ENCODE measurements at regions not wholly inside any gene's neighbourhood (a gene's known extent, or its start where the extent isn't known, plus 50 kb on each side); places are given as distances from the start of the nearest gene placed in this dataset.

DNA sequence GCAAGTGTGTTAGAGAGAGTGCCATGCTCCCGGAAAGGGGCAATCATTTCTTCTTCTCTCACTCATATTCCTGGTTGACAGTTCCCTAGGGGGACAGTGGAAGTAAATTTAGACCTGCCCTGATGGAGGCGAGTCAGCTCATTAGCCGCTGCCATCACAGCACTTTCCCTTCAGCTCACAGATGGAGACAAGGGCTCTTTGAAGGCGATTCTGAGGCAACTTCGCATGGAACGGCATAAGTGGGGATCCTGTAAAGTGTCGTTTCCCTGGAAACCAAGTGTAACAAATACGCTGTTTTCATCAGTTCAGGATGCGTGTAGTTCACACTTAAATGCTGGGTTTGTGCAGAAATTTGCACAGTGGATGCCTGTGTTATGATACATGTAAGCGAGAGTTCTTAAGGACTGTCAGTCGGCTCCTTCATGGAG, 114.5 kb upstream of the TMPRSS15 start:
- Histone ChIP-seq H3K27me3 (ENCODE audit: insufficient read depth, low read length) (no peaks in the 10 kb centered on the region), H3K4me1 (ENCODE audit: insufficient read depth, low read length) (no peaks in the 10 kb centered on the region), H3K27ac (ENCODE audit: low read depth, low read length) (no peak overlapping the region), H3K4me3 (ENCODE audit: low read length) (no peak overlapping the region), H3K9ac (ENCODE audit: low read depth, low read length) (no peak overlapping the region), H3K36me3 (ENCODE audit: insufficient read depth, low read length) (no peaks in the 10 kb centered on the region), H3K9me3 (ENCODE audit: insufficient read depth, low read depth, low read length) (no peaks in the 10 kb centered on the region)
- WGBS = 90% methylated on average over 11 of the region's 11 CpGs

DNA sequence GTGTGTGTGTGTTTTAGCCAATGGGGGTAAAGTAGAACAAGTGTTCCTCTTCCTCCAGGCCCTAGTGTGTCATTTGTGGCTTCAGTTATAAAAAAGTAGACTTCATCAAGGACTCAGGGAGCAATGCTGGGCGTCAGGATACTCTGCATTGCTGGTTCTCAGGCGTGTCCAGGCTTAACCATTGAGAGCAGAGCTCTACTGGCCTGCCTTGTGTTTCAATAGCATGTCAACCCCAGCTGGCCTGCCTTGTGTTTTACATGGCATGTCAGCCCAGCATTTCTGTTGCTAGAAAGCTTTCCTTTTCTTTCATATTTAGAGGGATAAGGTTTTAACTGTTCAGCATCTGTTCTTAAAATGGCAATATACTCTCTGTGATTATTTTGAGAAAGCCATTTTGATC, 117.6 kb upstream of the TMPRSS15 start:
- Histone ChIP-seq H3K27ac (ENCODE audit: low read depth, low read length) (no peak overlapping the region), H3K9ac (ENCODE audit: low read depth, low read length) (no peak overlapping the region), H3K36me3 (ENCODE audit: insufficient read depth, low read length) (no peaks in the 10 kb centered on the region), H3K27me3 (ENCODE audit: insufficient read depth, low read length) (no peaks in the 10 kb centered on the region), H3K4me1 (ENCODE audit: insufficient read depth, low read length) (no peaks in the 10 kb centered on the region), H3K4me3 (ENCODE audit: low read length) (no peak overlapping the region), H3K9me3 (ENCODE audit: insufficient read depth, low read depth, low read length) (no peaks in the 10 kb centered on the region)
- WGBS = 80% methylated on average over 2 of the region's 2 CpGs

DNA sequence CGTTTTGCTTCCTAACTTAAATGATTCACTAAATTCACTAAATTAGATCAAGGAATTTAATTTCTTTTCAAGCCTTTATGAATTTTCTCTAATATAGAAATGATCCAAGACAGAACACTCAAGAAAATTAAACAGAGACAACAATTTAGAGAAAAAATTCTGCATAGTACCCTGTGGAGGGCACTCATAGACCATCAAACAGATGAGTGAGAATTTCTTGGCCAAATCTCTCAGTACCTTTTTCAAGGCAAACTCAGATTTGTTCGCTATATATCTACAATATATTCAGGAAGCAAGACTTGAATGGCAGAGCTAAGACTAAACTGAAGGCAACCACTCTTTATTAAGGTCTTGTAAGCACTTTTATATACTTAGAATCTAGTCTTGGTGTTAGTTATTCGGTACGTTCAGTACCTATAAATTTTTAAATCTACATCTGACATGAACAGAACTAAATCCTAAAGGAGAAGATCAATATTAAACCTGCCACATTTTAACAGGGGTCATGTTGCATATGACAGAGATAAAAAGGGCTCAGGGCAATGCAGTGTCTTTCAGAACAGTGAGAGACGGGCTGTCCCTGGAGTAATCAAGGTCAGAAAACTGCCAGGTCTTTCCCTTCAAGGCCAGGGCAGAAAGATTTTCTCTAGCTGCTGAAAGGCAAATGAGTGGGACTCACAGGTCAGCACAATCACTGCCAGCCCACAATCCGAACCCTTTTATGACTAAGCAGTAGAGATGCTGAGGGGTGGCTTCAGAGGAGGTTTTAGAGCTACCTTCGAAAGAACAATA, 118.8 kb upstream of the TMPRSS15 start:
- Histone ChIP-seq H3K4me3 (ENCODE audit: low read length) (no peak overlapping the region), H3K4me1 (ENCODE audit: insufficient read depth, low read length) (no peaks in the 10 kb centered on the region), H3K27me3 (ENCODE audit: insufficient read depth, low read length) (no peaks in the 10 kb centered on the region), H3K9me3 (ENCODE audit: insufficient read depth, low read depth, low read length) (no peaks in the 10 kb centered on the region), H3K27ac (ENCODE audit: low read depth, low read length) (no peak overlapping the region), H3K36me3 (ENCODE audit: insufficient read depth, low read length) (no peaks in the 10 kb centered on the region), H3K9ac (ENCODE audit: low read depth, low read length) (no peak overlapping the region)
- WGBS = 92% methylated on average over 6 of the region's 7 CpGs

DNA sequence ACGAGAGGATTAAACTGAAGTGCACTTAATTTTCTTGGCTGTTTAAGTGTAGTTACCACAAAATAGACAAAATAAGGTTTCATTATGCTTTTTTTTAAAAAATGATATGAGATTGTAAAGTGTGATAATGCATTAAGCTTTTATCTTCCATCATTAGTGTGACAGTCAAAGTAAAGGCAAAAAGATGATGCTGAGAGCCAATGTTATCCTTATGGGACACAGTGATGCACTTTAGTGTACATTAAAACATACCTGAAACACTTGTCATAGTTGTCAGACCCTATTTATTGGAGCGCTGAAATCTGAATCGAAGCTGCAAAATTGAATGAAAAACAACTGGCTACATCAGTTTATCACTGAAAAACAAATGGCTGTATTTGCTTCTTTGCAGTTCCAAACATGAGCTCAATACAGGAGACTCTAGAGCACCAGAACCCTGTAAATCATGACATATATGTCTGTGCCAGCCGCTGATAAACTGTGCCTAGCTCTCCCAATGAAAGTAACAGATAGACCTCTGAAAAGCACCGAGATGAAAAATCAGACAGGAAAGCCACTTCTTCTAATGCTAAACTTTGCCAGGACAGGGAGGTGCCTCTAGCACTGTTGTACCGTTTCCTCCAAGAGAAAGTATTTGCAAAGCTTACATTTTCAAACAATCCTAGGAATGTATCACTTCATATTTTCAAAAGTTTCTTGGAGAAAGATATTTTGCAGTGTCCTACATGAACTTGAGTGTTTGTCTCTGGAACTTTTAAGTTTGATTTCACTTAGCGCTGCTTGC, 120.7 kb upstream of the TMPRSS15 start:
- no peaks in the 10 kb centered on the region for H3K27me3 ChIP-seq (ENCODE audit: insufficient read depth, low read length)
- 92% methylated on average over 7 of the region's 7 CpGs for WGBS
- H3K4me1 ChIP-seq (ENCODE audit: insufficient read depth, low read length) = no peaks in the 10 kb centered on the region
- no peaks in the 10 kb centered on the region for H3K36me3 ChIP-seq (ENCODE audit: insufficient read depth, low read length)
- H3K9me3 ChIP-seq (ENCODE audit: insufficient read depth, low read depth, low read length) = no peaks in the 10 kb centered on the region
- H3K9ac ChIP-seq (ENCODE audit: low read depth, low read length) = no peak overlapping the region
- H3K27ac ChIP-seq (ENCODE audit: low read depth, low read length) = no peak overlapping the region
- H3K4me3 ChIP-seq (ENCODE audit: low read length) = no peak overlapping the region

DNA sequence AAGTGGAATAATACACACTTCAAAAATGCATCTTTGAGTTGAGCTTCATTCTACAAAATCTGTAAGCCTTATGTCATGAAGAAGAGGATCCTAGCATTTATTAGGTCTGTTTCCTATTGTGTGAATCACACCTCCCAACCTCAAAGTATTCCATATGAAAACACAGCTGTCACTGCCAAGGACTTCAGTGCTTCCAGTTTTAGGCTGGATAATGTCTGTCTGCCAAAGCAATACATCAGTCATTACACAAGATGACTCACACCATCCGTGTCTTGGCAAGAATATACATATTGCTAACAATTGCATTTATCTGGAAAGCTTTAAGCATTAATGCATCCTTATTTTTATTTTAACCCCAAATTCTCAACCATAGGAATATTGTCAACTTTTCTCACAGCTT, 125.7 kb upstream of the TMPRSS15 start:
- Histone ChIP-seq H3K27ac (ENCODE audit: low read depth, low read length) (no peak overlapping the region), H3K9ac (ENCODE audit: low read depth, low read length) (no peak overlapping the region), H3K27me3 (ENCODE audit: insufficient read depth, low read length) (no peaks in the 10 kb centered on the region), H3K4me3 (ENCODE audit: low read length) (no peak overlapping the region), H3K36me3 (ENCODE audit: insufficient read depth, low read length) (no peaks in the 10 kb centered on the region), H3K9me3 (ENCODE audit: insufficient read depth, low read depth, low read length) (no peaks in the 10 kb centered on the region), H3K4me1 (ENCODE audit: insufficient read depth, low read length) (0 out of 2 replicates have a peak, but pooled peaks cover 4% of the 10 kb centered on the region)
- 85% methylated on average over 1 of the region's 1 CpG for WGBS

DNA sequence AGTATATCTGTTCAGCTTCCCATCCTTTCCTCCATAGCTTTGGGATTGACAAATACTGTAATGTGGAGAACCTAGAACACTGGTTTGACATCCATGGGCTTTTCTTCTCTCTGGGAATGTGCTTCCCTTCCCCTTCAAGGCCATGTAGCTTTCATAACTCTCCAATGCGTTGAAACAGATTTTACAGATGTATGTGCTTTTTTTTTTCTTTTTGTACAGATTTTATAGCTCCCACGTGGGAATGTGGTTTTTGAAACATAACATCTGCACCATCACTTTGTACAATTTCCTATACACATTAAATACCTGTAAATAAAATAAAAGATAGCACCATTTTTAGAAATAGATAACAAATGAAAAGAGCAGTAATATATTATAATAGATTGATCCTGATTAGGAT, 138.5 kb upstream of the TMPRSS15 start:
- 100% methylated on average over 1 of the region's 2 CpGs for WGBS
- H3K9ac ChIP-seq (ENCODE audit: low read depth, low read length) = no peak overlapping the region
- H3K27ac ChIP-seq (ENCODE audit: low read depth, low read length) = no peak overlapping the region
- H3K4me1 ChIP-seq (ENCODE audit: insufficient read depth, low read length) = no peaks in the 10 kb centered on the region
- H3K27me3 ChIP-seq (ENCODE audit: insufficient read depth, low read length) = no peaks in the 10 kb centered on the region
- H3K9me3 ChIP-seq (ENCODE audit: insufficient read depth, low read depth, low read length) = no peaks in the 10 kb centered on the region
- no peaks in the 10 kb centered on the region for H3K36me3 ChIP-seq (ENCODE audit: insufficient read depth, low read length)
- H3K4me3 ChIP-seq (ENCODE audit: low read length) = no peak overlapping the region

DNA sequence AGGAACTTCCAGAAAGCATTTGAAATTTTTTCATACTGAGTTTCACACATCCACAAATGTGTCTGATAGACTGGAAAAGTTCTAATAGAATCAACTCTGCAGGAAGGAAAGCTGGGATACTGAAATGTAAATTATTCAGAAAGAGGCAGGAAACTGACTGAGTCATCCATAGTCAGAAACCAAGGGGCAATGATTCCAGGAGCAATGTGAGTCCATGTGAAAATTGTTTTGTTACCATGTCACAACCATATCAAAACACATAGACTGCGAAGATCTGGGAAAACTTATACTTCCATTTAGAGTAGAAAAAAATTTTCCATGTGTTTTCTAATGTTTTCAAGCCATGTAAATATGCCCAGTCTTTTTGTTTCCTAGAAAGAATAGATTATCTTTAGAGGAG, 142.3 kb upstream of the TMPRSS15 start:
- Histone ChIP-seq H3K9me3 (ENCODE audit: insufficient read depth, low read depth, low read length) (no peaks in the 10 kb centered on the region), H3K4me3 (ENCODE audit: low read length) (no peak overlapping the region), H3K27ac (ENCODE audit: low read depth, low read length) (no peak overlapping the region), H3K36me3 (ENCODE audit: insufficient read depth, low read length) (no peaks in the 10 kb centered on the region), H3K4me1 (ENCODE audit: insufficient read depth, low read length) (no peaks in the 10 kb centered on the region), H3K27me3 (ENCODE audit: insufficient read depth, low read length) (no peaks in the 10 kb centered on the region), H3K9ac (ENCODE audit: low read depth, low read length) (no peak overlapping the region)
- WGBS = no CpG with 5 or more reads among the region's 1 CpG

DNA sequence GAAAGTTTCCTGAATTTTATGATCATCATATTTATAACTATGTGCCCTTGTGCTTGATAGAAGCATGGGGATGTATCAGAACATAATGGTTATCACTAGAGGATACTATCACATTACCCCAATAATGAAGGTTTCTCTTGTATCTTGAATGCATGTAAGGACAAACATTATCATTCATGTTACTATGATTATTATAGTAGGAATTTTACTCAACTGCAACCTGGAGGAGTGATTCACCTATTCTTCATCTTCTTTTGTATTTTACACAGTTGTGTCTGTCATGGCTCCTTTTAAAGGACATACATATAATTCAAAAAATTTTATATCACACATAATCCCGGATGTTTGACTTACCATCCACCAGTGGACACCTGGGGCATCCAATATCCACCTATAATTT, 143.8 kb upstream of the TMPRSS15 start:
- H3K9me3 ChIP-seq (ENCODE audit: insufficient read depth, low read depth, low read length) = no peaks in the 10 kb centered on the region
- no peaks in the 10 kb centered on the region for H3K4me1 ChIP-seq (ENCODE audit: insufficient read depth, low read length)
- WGBS = 96% methylated on average over 1 of the region's 1 CpG
- no peaks in the 10 kb centered on the region for H3K36me3 ChIP-seq (ENCODE audit: insufficient read depth, low read length)
- H3K9ac ChIP-seq (ENCODE audit: low read depth, low read length) = no peak overlapping the region
- no peaks in the 10 kb centered on the region for H3K27me3 ChIP-seq (ENCODE audit: insufficient read depth, low read length)
- H3K4me3 ChIP-seq (ENCODE audit: low read length) = no peak overlapping the region
- H3K27ac ChIP-seq (ENCODE audit: low read depth, low read length) = no peak overlapping the region

DNA sequence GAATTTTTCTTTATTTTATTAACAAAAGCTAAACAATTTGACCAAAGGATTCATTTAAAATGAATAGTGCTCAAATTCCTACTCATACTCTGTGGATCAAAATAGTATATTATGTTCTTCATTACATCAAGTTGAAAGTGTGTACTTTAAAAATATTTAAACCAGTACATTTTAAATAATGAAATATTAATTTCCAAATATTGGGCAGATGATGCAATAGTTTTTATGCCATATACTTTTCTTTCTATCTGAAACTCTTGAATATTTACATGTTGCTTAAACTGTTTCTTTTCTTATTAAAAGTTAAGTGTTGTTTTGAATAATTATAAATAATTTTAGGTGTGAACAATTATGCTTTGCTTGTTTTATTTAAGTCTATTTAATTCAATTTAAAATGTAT, 144.7 kb upstream of the TMPRSS15 start:
- no peak overlapping the region for H3K4me3 ChIP-seq (ENCODE audit: low read length)
- H3K9me3 ChIP-seq (ENCODE audit: insufficient read depth, low read depth, low read length) = no peaks in the 10 kb centered on the region
- no peak overlapping the region for H3K27ac ChIP-seq (ENCODE audit: low read depth, low read length)
- H3K9ac ChIP-seq (ENCODE audit: low read depth, low read length) = no peak overlapping the region
- H3K4me1 ChIP-seq (ENCODE audit: insufficient read depth, low read length) = no peaks in the 10 kb centered on the region
- H3K36me3 ChIP-seq (ENCODE audit: insufficient read depth, low read length) = no peaks in the 10 kb centered on the region
- H3K27me3 ChIP-seq (ENCODE audit: insufficient read depth, low read length) = no peaks in the 10 kb centered on the region

DNA sequence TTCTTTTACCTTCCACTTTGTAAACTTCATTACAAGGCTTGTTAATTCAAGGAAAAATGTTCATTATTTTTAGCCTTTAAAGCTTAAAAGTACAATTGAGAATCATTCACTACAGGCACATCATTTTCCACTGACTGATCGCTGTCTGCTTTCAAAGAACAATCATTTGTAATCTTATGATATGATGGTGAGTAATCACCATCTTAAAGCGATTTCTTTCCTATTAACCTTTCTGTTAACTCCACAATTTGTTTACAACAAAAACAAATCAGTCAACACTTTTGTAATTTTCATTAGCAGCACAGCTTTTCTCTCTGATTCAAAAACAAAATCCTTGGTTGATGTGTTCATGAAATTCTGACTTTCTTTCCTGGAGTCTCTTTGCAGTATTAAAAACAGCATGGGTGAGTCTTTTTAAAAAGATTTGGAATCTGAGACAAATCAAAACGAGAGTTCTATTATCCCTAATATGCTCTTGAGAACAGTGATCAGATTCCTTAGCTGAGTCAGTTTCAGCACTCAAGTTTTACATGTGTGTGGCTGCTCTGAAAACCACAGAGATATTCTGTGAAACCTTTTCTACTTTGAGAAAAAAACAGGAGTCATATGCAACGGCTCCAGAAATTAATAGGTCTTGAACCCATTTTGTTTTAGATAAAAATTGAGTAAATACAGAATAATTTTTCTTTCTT, 145.8 kb upstream of the TMPRSS15 start:
- H3K4me1 ChIP-seq (ENCODE audit: insufficient read depth, low read length) = no peaks in the 10 kb centered on the region
- H3K4me3 ChIP-seq (ENCODE audit: low read length) = no peak overlapping the region
- no peaks in the 10 kb centered on the region for H3K27me3 ChIP-seq (ENCODE audit: insufficient read depth, low read length)
- no peaks in the 10 kb centered on the region for H3K9me3 ChIP-seq (ENCODE audit: insufficient read depth, low read depth, low read length)
- H3K36me3 ChIP-seq (ENCODE audit: insufficient read depth, low read length) = no peaks in the 10 kb centered on the region
- H3K27ac ChIP-seq (ENCODE audit: low read depth, low read length) = no peak overlapping the region; the same call in 1 of the 2 replicates
- 98% methylated on average over 3 of the region's 4 CpGs for WGBS
- H3K9ac ChIP-seq (ENCODE audit: low read depth, low read length) = no peak overlapping the region

DNA sequence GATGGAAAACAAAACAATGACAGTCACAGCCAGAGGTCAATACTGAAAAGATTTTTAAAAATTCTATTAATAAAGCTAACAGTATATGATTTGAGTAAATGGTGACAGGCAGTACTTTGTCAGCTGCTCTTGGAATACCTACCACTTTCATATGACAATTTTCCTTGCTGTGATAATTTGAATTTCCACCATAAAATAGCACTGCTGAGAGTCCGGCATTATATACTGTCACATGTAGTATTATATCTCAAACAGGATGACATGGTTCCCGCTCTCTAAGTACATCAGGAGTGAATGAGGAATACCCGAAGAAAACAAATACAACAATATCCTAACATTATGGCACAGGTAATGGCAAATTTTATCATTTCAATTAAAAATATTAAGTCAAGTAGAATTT, 146.8 kb upstream of the TMPRSS15 start:
- Histone ChIP-seq H3K36me3 (ENCODE audit: insufficient read depth, low read length) (no peaks in the 10 kb centered on the region), H3K9me3 (ENCODE audit: insufficient read depth, low read depth, low read length) (no peaks in the 10 kb centered on the region), H3K27me3 (ENCODE audit: insufficient read depth, low read length) (no peaks in the 10 kb centered on the region), H3K4me1 (ENCODE audit: insufficient read depth, low read length) (no peaks in the 10 kb centered on the region), H3K9ac (ENCODE audit: low read depth, low read length) (no peak overlapping the region), H3K27ac (ENCODE audit: low read depth, low read length) (no peak overlapping the region), H3K4me3 (ENCODE audit: low read length) (no peak overlapping the region)
- 100% methylated on average over 3 of the region's 3 CpGs for WGBS

All from HUES64 (cell line).